Islet of Langerhans (tissue), 1 donor: ENCODE measurements at regions not wholly inside any gene's neighbourhood (a gene's known extent, or its start where the extent isn't known, plus 50 kb on each side); places are given as distances from the start of the nearest gene placed in this dataset.
"Not testable (repeated sequence)": the region's sequence is repeated elsewhere in the genome, so short reads cannot be mapped to it uniquely, and the experiment has no call there.

Experiments used
- FAIRE-seq: peaks from one replicate; lab custom pipeline; 2011; peaks lifted over from hg19 to GRCh38; lab: Jason Lieb, UNC

GRCh38 chr11:101292661-101293240 is 163.1 kb upstream of the PGR start:
- FAIRE-seq, result peak; percentile 27

GRCh38 chr11:101291279-101291678 is 161.7 kb upstream of the PGR start:
- no peak for FAIRE-seq

DNA sequence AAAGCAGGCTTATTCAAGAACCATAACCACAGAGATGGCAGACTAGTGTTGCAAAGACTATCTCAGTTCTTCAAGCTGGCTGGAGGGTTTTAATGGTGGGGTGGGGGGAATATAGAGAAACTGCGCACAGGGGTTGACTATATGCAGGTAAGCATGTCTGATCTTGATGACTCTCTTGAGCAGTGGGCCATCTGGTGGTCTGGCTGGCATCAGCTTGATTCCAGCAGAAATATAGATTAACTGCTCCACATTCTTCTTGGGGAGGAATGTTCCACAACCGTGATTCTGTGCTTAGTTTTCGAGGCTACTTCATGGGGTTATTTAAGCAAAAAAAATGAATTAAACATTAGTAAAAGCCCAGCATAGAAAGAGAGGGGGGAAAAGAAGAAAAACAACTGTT is 158.8 kb upstream of the PGR start:
- no peak for FAIRE-seq

- FAIRE-seq, result no peak
Observed at GRCh38 chr11:101279728-101280127, 150.1 kb upstream of the PGR start.

DNA sequence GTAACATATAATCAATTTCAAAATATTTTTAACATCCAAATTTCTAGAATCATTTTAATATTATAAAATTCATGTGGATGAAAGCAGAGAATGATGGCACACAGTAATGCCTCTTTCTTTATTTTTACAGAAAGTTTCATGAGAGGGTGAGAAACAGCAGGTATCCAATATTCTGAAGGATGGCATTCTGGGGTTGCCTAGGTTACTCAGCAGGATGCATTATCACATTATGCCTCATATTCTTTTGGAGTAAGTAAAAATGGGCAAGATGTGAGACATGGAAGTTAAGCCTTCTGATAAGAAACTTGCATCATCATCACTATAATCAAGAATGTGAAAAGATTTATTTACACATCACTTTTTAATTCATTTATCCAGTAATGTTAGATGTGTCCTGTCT is 148.7 kb upstream of the PGR start:
- FAIRE-seq, result no peak

- no peak for FAIRE-seq
Observed at GRCh38 chr11:101277036-101277435, 147.4 kb upstream of the PGR start.

DNA sequence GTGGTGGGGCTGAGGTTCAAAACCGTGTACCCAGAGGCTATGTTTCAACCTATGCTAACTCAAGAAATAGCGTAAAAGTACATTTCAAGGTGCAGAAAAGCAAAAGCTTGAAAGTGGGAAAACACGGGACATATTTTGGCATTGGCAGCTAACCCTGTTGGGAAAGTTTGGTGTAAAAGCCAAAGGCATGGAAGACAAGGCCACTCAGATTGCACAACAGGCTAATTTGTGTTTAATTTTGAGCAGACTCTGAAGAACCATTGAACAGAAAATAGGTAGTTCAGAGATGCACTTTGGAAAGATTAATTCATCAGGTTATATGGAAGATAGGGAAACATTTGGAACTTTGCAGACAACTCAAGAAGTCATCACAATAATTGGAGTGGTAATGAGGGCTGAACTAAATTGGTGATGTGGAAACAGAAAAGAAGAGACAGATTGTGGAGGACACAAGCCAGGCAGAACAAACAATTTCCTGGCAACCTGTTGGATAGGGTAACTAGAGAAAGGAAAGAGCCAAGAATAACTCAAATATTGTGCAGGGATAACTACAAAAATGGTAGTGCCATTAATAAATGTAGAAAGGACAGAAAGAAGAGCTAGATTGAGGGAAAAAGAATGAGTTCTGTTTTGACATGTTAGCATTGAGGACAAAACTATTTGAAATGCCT is 140.5 kb upstream of the PGR start:
- peak; percentile 49 for FAIRE-seq

GRCh38 chr11:101269390-101269789 is 139.8 kb upstream of the PGR start:
- no peak for FAIRE-seq

- no peak for FAIRE-seq
Observed at GRCh38 chr11:101267654-101268053, 138.0 kb upstream of the PGR start.

DNA sequence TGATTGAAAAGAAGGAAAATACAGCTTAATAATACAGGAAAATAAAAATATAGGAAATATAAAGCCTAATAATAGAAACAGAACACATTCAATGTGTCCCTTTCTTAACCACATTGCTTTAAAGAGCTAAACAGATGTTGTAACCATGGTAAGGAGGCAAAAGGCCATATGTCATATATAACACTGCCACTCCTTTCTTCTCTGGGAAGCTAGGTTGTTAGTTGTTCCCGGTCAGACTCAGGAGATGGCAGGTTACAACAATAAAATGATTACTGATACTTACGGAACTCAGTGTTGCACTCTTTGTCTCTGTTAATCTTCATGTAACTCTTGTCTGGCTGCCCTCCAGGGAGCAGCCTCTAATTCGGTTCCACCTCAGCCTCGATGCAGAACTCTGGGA is 134.7 kb upstream of the PGR start:
- no peak for FAIRE-seq

DNA sequence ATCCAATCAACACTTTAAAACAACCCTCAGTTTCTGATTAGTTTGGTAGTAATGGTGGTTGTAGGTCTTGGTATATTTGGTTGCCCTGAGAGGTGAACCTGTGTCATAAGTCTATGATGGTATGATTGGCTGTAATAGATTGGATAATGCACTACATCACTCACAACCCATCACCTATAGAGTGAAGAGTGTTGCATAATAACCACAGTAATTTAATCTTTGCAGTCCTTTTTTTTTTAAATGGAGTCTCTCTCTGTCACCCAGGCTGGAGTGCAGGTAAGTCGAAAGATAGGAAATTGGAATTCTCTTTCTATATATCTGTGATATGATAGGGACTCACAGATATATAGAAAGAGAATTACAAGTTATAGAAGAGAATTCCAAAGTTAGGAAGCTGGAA is 133.4 kb upstream of the PGR start:
- no peak for FAIRE-seq

- FAIRE-seq, result peak; percentile 36
Observed at GRCh38 chr11:101262258-101262657, 132.6 kb upstream of the PGR start.

DNA sequence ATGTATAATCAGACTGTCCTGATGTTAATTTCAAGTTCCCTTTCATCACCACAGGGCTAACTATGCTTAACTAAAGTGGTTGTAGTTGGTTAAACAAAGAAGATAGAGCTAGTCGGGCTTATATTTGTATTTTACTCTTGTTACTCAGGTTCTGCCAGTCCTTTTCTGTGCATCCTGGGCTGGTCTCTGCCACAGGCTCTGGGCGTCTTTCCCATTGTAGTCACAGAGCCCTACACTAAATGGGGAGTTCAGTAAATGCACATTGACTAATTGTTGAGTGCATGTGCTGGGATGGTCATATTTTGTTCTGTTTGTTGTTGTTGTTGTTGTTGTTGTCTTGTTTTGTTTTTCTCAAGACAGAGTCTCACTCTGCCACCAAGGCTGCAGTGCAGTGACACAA is 125.4 kb upstream of the PGR start:
- no peak for FAIRE-seq

DNA sequence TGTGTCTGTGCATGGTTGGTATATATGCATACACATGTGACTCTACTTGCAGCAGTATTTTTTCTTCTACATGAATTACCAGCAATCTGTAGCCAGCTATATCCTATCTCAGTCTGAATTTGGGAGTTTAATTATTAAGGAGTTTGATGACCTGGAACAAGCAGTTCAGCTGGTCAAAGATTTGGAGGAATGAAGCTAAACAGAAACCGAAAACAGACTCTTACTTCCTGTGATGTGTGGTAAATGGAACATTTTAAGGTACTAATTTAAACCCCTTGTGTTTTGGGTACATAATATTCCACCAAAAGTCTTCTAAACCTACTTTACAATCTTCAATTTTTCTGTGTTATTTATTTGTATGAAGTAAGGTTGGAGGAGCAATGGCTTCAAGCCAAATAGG is 124.4 kb upstream of the PGR start:
- no peak for FAIRE-seq

- FAIRE-seq, result not testable (repeated sequence)
Observed at GRCh38 chr11:101245635-101246034, 116.0 kb upstream of the PGR start.

DNA sequence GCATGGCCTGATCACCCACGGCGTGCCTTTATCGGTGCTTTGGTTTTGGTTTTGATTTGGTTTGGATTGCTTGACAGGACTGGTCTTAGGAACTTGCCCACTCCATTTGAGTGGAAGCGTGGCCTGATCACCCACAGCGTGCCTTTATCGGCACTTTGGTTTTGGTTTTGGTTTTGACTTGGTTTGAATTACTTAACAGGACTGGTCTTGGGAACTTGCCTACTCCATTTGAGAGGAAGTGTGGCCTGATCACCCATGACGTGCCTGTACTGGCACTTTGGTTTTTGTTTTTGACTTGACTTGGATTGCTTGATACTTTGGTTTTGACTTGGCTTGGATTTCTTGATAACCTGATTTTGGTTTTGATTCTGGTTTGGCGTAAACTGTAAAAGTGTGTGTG is 115.5 kb upstream of the PGR start:
- not testable (repeated sequence) for FAIRE-seq

- FAIRE-seq, result no peak
Observed at GRCh38 chr11:101241160-101241795, 111.7 kb upstream of the PGR start.

DNA sequence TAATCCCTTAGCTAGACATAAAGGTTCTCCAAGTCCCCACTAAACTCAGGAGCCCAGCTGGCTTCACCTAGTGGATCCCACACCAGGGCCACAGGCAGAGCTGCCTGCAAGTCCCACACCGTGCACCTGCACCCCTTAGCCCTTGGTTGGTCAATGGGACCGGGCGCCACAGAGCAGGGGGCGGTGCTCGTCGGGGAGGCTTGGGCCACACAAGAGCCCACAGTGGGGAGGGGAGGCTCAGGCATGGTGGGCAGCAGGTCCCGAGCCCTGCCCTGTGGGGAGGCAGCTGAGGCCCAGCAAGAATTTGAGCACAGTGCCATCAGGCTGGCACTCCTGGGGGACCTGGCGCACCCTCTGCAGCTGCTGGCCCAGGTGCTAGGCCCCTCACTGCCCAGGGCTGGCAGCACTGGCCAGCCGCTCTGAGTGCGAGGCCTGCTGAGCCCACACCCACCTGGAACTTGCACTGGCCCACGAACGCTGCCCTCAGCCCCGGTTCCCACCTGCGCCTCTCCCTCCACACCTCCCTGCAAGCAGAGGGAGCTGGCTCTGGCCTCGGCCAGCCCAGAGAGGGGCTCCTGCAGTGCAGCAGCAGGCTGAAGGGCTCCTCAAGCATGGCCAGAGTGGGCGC is 101.7 kb upstream of the PGR start:
- FAIRE-seq, result not testable (repeated sequence)

DNA sequence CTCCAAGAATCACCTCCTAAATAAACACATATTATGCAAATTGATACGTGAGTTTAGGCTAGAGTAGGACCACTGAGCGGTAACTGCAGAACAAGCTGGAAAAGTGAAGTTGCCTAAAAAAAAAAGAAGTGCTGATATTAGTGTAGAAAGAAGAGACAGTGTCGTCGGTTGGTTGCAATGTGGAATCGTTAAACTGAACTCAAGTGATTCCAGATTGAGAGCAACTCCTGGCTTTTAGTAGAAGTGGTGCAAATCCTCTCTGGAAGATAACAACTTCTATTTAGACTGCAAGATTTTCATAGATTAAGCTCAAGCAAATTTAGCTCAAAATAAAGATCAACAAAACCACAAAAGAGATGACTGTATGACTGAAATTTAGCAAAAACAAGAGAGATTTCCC is 97.0 kb upstream of the PGR start:
- no peak for FAIRE-seq

DNA sequence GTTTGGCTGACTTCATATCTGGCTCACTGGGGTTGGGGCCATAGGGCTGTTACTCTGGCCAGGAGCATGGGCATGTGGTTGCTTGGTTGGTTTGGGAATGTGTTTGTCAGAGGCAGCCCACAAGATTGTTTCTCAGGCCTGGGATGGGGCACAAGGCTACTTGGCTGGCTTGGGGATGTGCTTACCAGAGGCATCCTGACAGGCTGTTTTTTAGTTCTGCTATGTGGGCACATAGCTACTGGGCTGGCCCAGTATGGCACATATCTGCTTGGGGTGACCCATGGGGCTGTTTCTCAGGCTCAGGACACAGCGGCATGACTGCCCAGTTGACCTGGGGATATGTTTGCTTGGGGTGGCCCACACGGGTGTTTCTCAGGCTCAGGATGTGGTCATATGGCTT is 94.6 kb upstream of the PGR start:
- no peak for FAIRE-seq

DNA sequence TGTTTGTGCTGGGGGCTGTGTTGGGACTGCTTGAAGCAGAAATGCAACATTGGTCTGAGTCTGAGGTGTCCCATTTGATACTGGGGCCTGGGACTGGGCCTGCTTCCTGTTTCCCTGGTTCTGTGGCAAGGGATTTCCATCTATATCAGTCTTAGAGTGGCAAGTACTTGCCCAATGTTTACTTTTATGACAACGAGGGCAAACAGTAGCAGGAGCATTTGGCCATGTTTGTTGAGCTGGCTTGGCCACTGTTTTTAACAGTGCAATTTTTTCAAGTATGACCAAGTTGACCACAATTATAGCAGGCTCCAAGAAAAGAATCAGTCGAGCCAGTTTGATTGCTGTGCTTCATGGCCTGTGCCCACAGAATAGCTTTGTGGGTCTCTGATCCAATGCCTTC is 88.5 kb upstream of the PGR start:
- FAIRE-seq, result not testable (repeated sequence)

- FAIRE-seq, result not testable (repeated sequence)
Observed at GRCh38 chr11:101216091-101216490, 86.5 kb upstream of the PGR start.

DNA sequence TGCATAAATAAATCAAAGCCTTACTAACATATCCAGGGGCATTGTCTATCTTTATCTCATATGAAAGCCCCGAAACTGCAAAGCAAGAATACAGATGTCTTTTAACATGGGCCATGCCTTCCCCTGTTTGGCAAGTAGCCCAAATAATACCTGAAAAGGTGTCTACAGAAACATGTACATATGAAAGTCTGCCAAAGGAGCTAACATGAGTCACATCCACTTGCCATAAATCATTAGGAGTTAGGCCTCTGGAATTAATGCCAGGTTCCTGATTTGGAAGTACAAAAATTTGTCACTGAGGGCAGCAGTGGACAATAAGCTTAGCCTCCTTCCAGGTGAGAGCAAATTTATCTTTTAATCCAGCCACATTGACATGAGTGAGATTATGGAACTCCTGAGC is 85.5 kb upstream of the PGR start:
- FAIRE-seq, result no peak
